ENCODE measurements at regions not wholly inside any gene's neighbourhood (a gene's known extent, or its start where the extent isn't known, plus 50 kb on each side); places are given as distances from the start of the nearest gene placed in this dataset.
"Not testable (repeated sequence)": the region's sequence is repeated elsewhere in the genome, so short reads cannot be mapped to it uniquely, and the experiment has no call there.

DNA sequence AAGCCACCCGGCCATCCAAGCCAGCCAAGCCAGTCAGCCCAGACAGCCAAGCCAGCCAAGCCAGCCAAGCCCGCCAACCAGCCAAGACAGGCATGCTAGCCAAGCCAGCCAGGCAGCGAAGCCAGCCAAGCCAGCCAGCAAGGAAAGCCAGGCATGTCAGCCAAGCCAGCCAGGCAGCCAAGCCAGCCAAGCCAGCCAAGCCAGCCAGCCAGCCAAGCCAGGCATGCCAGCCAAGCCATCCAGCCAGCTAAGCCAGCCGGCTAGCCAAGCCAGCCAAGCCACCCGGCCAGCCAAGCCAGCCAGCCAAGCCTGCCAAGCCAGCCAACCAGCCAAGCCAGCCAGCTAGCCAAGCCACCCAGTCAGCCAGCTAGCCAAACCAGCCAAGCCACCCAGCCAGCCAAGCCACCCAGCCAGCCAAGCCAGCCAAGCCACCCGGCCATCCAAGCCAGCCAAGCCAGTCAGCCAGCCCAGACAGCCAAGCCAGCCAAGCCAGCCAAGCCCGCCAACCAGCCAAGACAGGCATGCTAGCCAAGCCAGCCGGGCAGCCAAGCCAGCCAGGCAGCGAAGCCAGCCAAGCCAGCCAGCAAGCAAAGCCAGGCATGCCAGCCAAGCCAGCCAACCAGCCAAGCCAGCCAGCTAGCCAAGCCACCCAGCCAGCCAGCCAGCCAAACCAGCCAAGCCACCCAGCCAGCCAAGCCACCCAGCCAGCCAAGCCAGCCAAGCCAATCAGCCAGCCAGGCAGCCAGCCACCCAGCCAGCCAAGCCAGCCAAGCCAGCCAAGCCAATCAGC is 350.4 kb upstream of the PLGLB2 start:
- in situ Hi-C loops (cut with HindIII; ENCODE audit: low sequenced_read_pairs), result not testable (repeated sequence)

DNA sequence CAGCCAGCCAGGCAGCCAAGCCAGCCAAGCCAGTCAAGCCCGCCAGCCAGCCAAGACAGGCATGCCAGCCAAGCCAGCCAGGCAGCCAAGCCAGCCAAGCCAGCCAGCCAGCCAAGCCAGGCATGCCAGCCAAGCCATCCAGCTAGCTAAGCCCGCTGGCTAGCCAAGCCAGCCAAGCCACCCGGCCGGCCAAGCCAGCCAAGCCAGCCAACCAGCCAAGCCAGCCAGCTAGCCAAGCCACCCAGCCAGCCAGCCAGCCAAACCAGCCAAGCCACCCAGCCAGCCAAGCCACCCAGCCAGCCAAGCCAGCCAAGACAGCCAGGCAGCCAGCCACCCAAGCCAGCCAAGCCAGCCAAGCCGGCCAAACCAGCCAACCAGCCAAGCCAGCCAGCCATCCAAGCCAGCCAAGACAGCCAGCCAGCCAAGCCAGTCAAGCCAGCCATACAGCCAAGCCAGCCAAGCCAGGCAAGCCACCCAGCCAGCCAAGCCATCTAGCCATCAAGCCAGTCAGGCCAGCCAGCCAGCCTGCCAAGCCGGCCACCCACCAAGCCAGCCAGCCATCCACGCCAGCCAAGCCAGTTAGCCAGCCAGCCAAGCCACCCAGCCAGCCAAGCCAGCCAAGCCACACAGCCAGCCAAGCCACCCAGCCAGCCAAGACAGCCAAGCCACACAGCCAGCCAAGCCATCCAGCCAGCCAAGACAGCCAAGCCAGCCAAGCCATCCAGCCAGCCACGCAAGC is 349.2 kb upstream of the PLGLB2 start:
- DNase-seq (ENCODE audit: low read depth); H3K4me3 ChIP-seq (ENCODE audit: low read depth, low read length); in situ Hi-C loops (cut with HindIII; ENCODE audit: low sequenced_read_pairs): not testable (repeated sequence)

More for the DNA sequence above, 350.4 kb upstream of the PLGLB2 start:
- not testable (repeated sequence) for DNase-seq (ENCODE audit: low read depth); H3K4me3 ChIP-seq (ENCODE audit: low read depth, low read length)

DNA sequence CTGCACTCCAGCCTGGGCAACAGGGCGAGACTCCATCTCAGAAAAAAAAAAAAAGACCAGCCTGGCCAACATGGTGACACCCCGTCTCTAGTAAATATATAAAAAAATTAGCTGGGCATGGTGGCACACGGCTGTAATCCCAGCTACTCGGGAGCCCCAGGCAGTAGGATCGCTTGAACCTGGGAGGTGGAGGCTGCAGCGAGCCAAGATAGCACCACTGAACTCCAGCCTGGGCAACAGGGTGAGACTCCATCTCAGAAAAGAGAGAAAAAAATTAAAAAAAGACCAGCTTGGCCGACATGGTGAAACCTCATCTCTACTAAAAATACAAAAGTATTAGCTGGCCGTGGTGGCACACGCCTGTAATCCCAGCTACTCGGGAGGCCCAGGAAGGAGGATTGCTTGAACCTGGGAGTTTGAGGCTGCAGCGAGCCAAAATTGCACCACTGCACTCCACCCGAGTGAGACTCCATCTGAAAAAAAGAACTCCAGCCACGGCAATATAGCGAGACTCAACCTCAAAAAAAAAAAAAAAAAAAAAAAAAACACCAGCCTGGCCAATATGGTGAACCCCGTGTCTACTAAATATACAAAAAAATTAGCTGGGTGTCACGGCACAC is 346.1 kb upstream of the PLGLB2 start:
- H3K4me3 ChIP-seq (ENCODE audit: low read depth, low read length), result no peak overlapping the region
- in situ Hi-C loops (cut with HindIII; ENCODE audit: low sequenced_read_pairs), result no loop called here
- no peak for DNase-seq (ENCODE audit: low read depth)
- TF ChIP-seq, protein P1, sequence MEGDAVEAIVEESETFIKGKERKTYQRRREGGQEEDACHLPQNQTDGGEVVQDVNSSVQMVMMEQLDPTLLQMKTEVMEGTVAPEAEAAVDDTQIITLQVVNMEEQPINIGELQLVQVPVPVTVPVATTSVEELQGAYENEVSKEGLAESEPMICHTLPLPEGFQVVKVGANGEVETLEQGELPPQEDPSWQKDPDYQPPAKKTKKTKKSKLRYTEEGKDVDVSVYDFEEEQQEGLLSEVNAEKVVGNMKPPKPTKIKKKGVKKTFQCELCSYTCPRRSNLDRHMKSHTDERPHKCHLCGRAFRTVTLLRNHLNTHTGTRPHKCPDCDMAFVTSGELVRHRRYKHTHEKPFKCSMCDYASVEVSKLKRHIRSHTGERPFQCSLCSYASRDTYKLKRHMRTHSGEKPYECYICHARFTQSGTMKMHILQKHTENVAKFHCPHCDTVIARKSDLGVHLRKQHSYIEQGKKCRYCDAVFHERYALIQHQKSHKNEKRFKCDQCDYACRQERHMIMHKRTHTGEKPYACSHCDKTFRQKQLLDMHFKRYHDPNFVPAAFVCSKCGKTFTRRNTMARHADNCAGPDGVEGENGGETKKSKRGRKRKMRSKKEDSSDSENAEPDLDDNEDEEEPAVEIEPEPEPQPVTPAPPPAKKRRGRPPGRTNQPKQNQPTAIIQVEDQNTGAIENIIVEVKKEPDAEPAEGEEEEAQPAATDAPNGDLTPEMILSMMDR (IDR thresholded peaks at IDR 0.05; ENCODE audit: low read depth, low read length, missing control alignments), result no peak

DNA sequence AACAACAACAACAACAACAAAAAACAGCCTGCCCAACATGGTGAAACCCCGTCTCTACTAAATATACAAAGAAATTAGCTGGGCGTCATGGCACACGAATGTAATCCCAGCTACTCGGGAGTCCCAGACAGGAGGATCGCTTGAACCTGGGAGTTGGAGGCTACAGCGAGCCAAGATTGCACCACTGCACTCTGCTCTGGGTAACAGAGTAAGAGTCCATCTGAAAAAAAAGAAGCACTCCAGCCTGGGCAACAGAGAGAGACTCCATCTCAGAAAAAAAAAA is 344.1 kb upstream of the PLGLB2 start:
- in situ Hi-C loops (cut with HindIII; ENCODE audit: low sequenced_read_pairs), result no loop called here
- H3K4me3 ChIP-seq (ENCODE audit: low read depth, low read length), result no peak overlapping the region
- no peak for DNase-seq (ENCODE audit: low read depth)
- TF ChIP-seq, protein P1 (IDR thresholded peaks at IDR 0.05; ENCODE audit: low read depth, low read length, missing control alignments), result no peak

DNA sequence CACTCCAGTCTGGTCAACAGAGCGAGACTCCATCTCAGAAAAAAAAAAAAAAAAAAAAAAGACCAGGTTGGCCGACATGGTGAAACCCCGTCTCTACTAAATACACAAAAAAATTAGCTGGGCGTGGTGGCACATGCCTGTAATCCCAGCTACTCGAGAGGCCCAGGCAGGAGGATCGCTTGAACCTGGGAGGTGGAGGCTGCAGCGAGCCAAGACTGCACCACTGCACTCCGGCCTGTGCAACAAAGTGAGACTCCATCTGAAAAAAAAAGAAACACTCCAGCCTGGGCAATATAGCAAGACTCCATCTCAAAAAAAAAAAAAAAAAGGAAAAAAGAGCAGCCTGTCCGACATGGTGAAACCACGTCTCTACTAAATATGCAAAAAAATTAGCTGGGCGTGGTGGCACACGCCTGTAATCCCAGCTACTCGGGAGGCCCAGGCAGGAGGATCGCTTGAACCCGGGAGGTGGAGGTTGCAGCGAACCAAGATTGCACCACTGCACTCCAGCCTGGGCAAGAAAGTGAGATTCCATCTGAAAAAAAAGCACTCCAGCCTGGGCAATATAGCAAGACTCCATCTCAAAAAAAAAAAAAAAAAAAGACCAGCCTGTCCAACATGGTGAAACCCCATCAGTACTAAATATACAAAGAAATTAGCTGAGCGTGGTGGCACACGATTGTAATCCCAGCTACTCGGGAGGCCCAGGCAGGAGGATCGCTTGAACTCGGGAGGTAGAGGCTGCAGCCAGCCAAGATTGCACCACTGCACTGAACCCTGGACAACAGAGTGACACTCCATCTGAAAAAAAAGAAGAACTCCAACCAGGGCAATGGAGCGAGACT is 343.3 kb upstream of the PLGLB2 start:
- in situ Hi-C loops (cut with HindIII; ENCODE audit: low sequenced_read_pairs); H3K4me3 ChIP-seq (ENCODE audit: low read depth, low read length); DNase-seq (ENCODE audit: low read depth): not testable (repeated sequence)

DNA sequence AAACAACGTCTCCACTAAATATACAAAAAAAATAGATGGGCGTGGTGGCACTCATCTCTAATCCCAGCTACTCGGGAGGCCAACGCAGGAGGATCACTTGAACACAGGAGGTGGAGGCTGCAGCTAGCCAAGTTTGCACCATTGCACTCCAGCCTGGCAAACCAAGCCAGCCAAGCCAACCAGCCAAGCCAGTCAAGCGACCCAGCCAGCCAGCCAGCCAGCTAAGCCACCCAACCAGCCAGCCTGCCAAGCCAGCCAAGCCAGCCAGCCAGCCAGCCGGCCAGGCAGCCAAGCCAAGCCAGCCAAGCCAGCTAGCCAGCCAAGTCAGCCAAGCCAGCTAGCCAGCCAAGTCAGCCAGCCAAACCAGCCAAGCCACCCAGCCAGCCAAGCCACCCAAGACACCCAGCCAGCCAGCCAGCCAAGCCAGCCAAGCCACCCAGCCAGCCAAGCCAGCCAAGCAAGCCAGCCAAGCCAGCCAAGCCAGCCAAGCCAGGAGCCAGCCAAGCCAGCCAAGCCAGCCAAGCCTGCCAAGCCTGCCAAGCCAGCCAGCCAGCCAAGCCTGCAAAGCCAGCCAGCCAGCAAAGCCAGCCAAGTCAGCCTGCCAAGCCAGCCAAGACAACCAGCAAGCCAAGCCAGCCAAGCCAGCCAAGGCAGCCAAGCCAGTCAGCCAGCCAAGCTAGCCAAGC is 342.2 kb upstream of the PLGLB2 start:
- H3K4me3 ChIP-seq (ENCODE audit: low read depth, low read length); in situ Hi-C loops (cut with HindIII; ENCODE audit: low sequenced_read_pairs); DNase-seq (ENCODE audit: low read depth): not testable (repeated sequence)

DNA sequence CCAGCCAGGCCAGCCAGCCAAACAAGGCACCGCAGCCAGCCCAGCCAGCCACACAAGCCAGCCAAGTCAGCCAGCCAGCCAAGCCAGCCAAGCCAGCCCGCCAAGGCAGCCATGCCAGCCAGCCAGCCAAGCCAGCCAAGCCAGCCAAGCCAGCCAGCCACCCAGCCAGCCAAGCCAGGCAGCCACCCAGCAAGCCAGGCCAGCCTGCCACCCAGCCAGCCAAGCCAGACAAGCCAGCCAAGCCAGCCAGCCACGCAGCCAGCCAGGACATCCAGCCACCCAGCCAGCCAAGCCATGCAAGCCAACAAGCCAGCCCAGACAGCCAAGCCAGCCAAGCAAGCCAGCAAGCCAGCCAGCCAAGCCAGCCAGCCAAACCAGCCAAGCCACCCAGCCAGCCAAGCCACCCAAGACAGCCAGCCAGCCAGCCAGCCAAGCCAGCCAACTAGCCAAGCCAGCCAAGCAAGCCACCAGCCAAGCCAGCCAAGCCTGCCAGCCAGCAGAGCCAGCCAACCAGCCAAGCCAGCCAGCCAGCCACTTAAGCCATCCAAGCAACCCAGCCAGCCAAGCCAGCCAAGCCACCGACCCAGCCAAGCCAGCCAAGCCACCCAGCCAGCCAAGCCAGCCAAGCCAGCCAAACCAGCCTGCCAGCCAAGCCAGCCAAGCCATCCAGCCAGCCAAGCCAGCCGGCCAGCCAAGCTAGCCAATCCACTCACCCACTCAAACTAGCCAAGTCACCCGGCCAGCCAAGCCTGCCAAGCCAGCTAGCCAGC is 341.3 kb upstream of the PLGLB2 start:
- in situ Hi-C loops (cut with HindIII; ENCODE audit: low sequenced_read_pairs); H3K4me3 ChIP-seq (ENCODE audit: low read depth, low read length); DNase-seq (ENCODE audit: low read depth): not testable (repeated sequence)

DNA sequence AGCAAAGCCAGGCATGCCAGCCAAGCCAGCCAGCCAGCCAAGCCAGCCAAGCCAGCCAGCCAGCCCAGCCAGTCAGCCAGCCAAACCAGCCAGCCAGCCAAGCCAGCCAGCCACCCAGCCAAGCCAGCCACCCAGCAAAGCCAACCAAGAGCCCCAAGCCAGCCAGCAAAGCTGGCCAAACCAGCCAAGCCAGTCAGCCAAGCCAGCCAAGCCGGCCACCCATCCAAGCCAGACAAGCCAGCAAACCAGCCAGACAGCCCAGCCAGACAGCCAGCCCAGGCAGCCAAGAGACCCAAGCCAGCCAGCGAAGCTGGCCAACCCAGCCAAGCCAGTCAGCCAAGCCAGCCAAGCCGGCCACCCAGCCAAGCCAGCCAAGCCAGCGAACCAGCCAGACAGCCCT is 338.3 kb upstream of the PLGLB2 start:
- H3K4me3 ChIP-seq (ENCODE audit: low read depth, low read length); in situ Hi-C loops (cut with HindIII; ENCODE audit: low sequenced_read_pairs); DNase-seq (ENCODE audit: low read depth): not testable (repeated sequence)

DNA sequence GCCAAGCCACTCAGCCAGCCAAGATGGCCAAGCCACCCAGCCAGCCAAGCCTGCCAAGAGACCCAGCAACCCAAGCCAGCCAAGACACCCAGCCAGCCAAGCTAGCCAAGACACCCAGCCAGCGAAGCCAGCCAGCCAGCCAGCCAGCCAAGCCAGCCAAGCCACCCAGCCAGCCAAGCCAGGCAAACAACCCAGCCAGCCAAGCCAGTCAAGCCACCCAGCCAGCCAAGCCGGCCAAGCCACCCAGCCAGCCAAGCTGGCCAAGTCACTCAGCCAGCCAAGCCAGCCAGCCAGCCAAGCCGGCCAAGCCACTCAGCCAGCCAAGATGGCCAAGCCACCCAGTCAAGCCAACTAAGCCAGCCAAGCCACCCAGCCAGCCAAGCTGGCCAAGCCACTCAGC is 337.5 kb upstream of the PLGLB2 start:
- in situ Hi-C loops (cut with HindIII; ENCODE audit: low sequenced_read_pairs); DNase-seq (ENCODE audit: low read depth); H3K4me3 ChIP-seq (ENCODE audit: low read depth, low read length): not testable (repeated sequence)

DNA sequence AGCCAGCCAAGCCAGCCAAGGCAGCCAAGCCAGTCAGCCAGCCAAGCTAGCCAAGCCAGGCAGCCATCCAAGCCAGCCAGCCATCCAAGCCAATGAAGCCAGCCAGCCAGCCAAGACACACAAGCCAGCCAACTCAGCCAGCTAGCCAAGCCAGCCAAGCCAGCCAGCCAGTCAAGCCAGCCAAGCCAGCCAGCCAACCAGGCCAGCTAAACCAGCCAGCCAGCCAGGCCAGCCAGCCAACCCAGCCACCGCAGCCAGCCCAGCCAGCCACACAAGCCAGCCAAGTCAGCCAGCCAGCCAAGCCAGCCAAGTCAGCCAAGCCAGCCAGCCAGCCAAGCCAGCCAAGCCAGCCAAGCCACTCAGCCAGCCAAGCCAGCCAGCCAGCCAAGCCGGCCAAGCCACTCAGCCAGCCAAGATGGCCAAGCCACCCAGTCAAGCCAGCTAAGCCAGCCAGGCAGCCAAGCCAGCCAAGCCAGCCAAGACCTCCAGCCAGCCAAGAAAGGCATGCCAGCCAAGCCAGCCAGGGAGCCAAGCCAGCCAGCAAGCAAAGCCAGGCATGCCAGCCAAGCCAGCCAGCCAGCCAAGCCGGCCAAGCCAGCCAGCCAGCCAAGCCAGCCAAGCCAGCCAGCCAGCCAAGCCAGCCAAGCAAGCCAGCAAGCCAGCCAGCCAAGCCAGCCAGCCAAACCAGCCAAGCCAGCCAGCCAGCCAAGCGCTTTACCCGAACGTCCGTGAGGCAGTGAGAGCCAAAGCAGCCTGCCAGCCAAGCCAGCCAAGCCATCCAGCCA is 335.7 kb upstream of the PLGLB2 start:
- in situ Hi-C loops (cut with HindIII; ENCODE audit: low sequenced_read_pairs); H3K4me3 ChIP-seq (ENCODE audit: low read depth, low read length); DNase-seq (ENCODE audit: low read depth): not testable (repeated sequence)

DNA sequence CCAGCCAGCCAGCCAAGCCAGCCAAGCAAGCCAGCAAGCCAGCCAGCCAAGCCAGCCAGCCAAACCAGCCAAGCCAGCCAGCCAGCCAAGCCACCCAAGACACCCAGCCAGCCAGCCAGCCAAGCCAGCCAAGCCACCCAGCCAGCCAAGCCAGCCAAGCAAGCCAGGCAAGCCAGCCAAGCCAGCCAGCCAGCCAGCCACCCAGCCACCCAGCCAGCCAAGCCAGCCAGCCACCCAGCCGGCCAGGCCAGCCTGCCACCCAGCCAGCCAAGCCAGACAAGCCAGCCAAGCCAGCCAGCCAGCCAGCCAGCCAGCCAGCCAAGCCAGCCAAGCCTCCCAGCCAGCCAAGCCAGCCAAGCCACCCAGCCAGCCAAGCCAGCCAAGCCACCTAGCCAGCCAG is 333.6 kb upstream of the PLGLB2 start:
- DNase-seq (ENCODE audit: low read depth); in situ Hi-C loops (cut with HindIII; ENCODE audit: low sequenced_read_pairs); H3K4me3 ChIP-seq (ENCODE audit: low read depth, low read length): not testable (repeated sequence)

DNA sequence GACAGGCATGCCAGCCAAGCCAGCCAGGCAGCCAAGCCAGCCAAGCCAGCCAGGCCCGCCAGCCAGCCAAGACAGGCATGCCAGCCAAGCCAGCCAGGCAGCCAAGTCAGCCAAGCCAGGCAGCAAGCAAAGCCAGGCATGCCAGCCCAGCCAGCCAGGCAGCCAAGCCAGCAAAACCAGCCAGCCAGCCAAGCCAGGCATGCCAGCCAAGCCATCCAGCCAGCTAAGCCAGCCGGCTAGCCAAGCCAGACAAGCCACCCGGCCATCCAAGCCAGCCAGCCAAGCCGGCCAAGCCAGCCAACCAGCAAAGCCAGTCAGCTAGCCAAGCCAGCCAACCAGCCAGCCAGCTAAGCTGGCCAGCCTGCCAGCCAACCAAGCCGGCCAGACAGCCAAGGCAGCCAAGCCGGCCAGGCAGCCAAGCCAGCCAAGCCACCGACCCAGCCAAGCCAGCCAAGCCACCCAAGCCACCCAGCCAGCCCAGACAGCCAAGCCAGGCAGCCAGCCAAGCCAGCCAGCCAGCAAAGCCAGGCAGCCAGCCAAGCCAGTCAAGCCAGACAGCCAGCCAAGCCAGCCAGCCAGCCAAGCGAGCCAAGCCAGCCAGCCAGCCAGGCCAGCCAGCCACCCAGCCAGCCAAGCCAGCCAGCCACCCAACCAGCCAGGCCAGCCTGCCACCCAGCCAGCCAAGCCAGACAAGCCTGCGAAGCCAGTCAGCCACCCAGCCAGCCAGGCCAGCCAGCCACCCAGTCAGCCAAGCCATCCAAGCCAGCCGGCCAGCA is 332.9 kb upstream of the PLGLB2 start:
- in situ Hi-C loops (cut with HindIII; ENCODE audit: low sequenced_read_pairs); DNase-seq (ENCODE audit: low read depth); H3K4me3 ChIP-seq (ENCODE audit: low read depth, low read length): not testable (repeated sequence)
